Myocyte (in vitro differentiated cells): ENCODE measurements at regions not wholly inside any gene's neighbourhood (a gene's known extent, or its start where the extent isn't known, plus 50 kb on each side); places are given as distances from the start of the nearest gene placed in this dataset.
"Not testable (repeated sequence)": the region's sequence is repeated elsewhere in the genome, so short reads cannot be mapped to it uniquely, and the experiment has no call there.

Experiments
- DNase-seq: peaks from one replicate; pipeline ENCODE4 v3.0.0-alpha.2; 2012; ENCODE audit warnings: low read depth

GRCh38 chr20:56766528-56766927 lies 137.4 kb downstream of the TFAP2C start:
- DNase-seq = no peak

DNA sequence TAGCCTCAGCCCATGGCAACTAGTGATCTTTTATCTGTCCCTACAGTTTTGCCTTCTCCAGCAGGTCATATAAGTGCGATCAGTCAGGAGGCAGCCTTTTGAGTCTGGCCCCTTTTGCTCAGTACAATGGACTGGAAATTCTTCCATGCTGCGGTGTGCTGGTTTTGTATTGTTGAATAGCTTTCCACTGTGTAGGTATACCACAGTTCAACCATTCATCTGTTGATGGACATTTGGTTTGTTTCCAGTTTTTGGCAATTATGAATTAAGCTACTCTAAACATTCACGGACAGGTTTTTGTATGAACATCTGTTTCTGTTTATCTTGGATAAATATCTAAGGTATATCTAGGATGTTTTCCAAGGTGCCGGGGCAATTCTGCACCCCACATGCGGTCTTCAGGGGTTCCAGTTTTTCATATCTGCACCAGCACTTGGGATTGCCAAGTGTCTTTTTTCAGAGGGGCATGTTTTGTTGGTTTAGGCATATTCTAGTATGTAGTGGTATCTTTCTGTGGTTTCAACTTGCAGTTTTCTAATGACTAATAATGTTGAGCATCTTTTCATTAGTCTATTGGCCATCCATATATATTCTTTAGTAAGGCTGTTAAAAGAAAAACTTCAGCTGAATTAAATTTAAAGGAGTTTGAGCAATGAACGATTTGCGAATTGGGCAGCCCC lies 141.0 kb downstream of the TFAP2C start:
- no peak for DNase-seq

- no peak for DNase-seq
Measured at GRCh38 chr20:56773749-56774148, 144.6 kb downstream of the TFAP2C start.

GRCh38 chr20:56774873-56775272 lies 145.8 kb downstream of the TFAP2C start:
- DNase-seq = no peak

- no peak for DNase-seq
Measured at GRCh38 chr20:56776345-56776744, 147.2 kb downstream of the TFAP2C start.

GRCh38 chr20:56778765-56779195 lies 149.7 kb downstream of the TFAP2C start:
- DNase-seq = no peak

- DNase-seq = no peak
Measured at GRCh38 chr20:56779452-56780143, 150.5 kb downstream of the TFAP2C start.

GRCh38 chr20:56780266-56780665 lies 151.2 kb downstream of the TFAP2C start:
- DNase-seq = no peak

DNA sequence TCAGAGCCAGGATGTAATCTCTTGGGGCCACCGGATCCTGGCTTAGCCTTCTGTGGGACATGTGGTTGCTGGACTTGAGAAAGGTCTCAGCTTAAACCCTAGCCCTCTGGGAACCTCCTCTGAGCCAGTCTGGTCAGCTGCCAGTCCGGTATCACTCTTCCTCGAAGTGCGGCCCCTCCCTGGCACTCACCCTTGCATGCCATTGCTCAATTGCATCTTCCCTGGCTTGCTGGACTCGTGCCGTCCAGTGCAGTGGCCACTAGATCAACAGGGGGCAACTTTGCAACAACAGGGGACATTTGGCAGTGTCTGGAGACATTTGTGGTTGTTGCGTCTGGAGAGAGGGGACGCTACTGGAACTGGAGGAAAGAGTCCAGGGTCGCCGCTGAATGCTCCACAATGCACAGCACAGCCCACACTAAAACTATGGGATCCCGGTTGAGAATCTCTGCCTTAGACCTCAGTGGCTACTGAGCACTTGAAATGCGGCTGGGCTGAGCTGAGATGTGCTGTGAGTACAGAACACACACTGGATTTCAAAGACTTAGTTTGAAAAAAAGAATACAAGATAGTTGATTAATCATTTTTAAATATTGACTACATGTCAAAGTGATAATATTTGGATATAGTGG lies 152.1 kb downstream of the TFAP2C start:
- DNase-seq = no peak

DNA sequence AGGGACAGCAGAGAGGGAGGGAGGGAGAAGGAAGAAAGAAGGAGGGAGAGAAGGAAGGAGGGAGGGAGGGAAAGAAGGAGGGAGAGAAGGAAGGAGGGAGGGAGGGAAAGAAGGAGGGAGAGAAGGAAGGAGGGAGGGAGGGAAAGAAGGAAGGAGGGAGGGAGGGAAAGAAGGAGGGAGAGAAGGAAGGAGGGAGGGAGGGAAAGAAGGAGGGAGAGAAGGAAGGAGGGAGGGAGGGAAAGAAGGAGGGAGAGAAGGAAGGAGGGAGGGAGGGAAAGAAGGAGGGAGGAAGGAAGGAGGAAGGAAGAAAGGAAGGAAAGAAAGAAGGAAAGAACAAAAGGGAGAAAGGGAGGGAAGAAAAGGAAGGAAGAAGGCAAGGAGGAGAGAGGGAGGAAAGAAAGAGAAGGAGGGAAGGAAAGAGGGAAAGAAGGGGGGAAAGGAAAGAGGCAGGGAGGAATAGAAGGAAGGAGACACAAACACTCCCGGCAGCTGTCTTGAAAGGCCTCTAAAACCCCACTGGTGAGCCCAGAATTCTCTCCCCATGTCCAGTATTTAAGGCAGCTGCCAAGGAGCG lies 153.0 kb downstream of the TFAP2C start:
- DNase-seq = not testable (repeated sequence)

- DNase-seq = not testable (repeated sequence)
Measured at GRCh38 chr20:56782814-56783213, 153.7 kb downstream of the TFAP2C start.

GRCh38 chr20:56783826-56784225 lies 154.7 kb downstream of the TFAP2C start:
- no peak for DNase-seq

- DNase-seq = no peak
Measured at GRCh38 chr20:56786503-56786902, 157.4 kb downstream of the TFAP2C start.

GRCh38 chr20:56788041-56788670 lies 159.1 kb downstream of the TFAP2C start:
- no peak for DNase-seq

DNA sequence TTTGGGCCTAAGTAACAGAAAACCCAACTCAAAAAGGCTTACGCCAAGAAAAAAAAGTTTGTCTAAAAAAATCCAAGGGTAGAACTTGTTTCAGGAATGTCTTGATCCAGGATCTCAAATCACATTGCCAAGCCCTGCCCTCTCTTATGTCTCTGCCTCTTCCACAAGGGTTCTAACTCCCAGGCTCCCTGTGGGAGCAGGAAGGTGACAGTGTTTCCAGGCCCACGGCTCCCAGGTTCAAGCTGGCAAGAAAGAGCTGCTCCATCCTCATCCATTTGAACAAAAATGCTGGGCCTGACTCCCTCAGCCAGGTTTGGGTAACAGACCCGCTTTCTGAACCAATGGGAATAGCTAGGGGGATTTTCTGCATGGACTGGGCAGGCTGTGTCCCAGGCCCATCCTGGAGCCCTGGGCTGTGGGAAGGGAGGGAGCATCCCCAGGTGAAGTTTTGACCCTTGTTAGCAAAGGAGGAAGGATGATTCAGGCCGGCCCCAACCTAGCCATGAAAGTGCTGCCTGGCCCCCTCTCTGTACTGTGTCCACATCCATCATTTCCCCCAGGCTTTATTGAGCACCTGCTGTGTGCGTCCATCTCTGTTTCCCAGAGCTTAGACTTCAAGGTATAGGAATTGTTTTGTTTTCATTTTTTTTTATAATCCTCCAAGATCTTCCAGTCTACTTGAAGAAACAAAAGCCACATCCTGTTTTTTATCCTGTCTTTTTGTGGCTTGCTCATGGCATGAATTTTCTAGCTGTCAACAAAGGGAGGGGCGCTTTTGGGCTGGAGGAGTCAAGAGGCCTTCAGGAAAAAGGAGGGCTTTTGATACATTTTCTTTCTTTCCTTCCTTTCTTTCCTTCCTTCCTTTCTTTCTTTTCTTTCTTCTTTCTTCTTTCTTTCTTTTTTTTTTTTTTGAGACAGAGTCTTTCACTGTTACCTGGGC lies 159.8 kb downstream of the TFAP2C start:
- no peak for DNase-seq

DNA sequence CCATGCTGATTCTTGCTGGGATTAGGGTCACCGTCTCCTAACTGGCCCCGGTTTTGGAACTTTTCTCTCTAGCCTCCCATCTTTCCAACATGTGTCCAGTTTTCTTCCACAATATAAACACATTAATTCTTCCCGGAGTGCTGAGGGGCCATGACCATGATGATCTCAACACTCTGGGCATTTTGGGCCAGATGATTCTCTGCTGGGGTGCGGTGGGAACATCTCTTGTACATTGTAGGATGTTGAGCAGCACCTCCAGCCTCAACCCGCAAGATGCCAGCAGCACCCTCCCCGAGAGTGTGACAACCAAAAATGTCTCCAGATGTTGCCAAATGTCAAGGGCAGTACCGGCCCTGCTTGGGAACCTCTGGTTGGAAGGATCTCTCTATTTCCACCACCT lies 164.8 kb downstream of the TFAP2C start:
- DNase-seq = no peak

- no peak for DNase-seq
Measured at GRCh38 chr20:56795492-56795891, 166.4 kb downstream of the TFAP2C start.

DNA sequence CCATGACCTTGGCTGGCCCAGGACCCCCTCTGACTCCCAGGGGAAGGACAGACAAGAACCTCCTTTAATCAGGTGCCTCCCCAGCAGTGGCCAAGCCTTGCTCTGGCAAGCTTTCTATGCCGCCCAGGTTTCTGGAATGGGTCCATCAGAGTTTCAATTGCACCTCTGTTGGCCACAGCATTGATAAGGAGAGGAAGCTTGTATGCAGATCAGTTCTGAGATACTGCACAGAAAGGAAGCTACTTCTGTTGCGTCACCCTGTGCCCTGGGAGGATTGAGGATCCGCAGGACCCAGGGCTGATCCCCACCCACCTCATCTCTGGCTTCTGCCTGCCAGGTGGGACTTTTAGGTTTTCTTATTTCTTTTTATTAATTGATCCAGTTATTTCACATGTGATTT lies 167.2 kb downstream of the TFAP2C start:
- DNase-seq = no peak

DNA sequence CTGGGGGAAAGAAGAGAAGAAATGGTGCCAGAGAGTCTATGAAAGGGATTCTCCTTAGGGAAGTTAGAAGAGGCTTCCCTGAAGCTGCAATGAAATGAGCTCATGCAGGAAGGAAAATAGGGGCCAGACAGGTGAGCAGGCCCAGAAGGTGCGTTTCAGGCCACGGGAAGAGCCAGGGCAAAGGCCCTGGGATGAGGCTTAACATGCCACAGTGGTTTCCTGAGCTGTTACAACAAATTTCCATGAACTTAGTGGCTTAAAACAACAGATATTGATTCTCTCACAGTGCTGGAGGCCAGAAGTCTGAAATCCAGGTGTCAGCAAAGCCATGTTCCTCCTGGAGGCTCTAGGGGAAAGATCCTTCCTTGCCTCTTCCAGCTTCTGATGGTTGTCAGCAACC lies 167.9 kb downstream of the TFAP2C start:
- DNase-seq = no peak

- DNase-seq = no peak
Measured at GRCh38 chr20:56798634-56799033, 169.5 kb downstream of the TFAP2C start.

GRCh38 chr20:56799187-56799586 lies 170.1 kb downstream of the TFAP2C start:
- DNase-seq = no peak
